DND-41 (cell line): ENCODE measurements at regions not wholly inside any gene's neighbourhood (a gene's known extent, or its start where the extent isn't known, plus 50 kb on each side); places are given as distances from the start of the nearest gene placed in this dataset.

ENCODE experiments used
- ATAC-seq: fragments of 200-7000 bp; cut with Tn5 transposase; 3 replicates; pipeline ENCODE4 v1.9.1; 2021; ENCODE audit warnings: low read depth; ENCODE audit not compliant: insufficient read depth
- DNase-seq: peaks from one replicate; pipeline ENCODE4 v3.0.0-alpha.2; 2020
- H2AFZ ChIP-seq: 2 replicates; pipeline ENCODE4 v1.6.0; 2012; ENCODE audit warnings: low read depth, low read length
- H3K27ac ChIP-seq: 2 replicates; pipeline ENCODE4 v1.5.1; 2012; ENCODE audit warnings: low read length, inconsistent platforms
- H3K27me3 ChIP-seq: fragments of 200-600 bp; sonication (generic); 2 replicates; pipeline ENCODE4 v1.6.0; 2012; ENCODE audit warnings: low read length, mild to moderate bottlenecking, inconsistent platforms; ENCODE audit not compliant: insufficient read depth, poor library complexity
- H3K36me3 ChIP-seq: 2 replicates; pipeline ENCODE4 v1.5.1; 2012; ENCODE audit warnings: low read length, inconsistent platforms; ENCODE audit not compliant: insufficient read depth
- H3K4me1 ChIP-seq: 2 replicates; pipeline ENCODE4 v1.5.1; 2012; ENCODE audit warnings: mild to moderate bottlenecking, low read length; ENCODE audit not compliant: insufficient read depth
- H3K4me2 ChIP-seq: 2 replicates; pipeline ENCODE4 v1.6.0; 2012; ENCODE audit warnings: mild to moderate bottlenecking, moderate library complexity, low read length, inconsistent platforms; ENCODE audit not compliant: insufficient read depth
- H3K4me3 ChIP-seq, 2 experiments: fragments of 200-600 bp in 1 of 2; shearing (Covaris generic) in 1 of 2; 2 replicates each; pipeline ENCODE4 v1.5.1; 2012 to 2016; ENCODE audit warnings: inconsistent platforms in 2 of 2, low read length in 2 of 2, mild to moderate bottlenecking in 2 of 2, low read depth in 1 of 2, moderate library complexity in 1 of 2
- H3K79me2 ChIP-seq: 2 replicates; pipeline ENCODE4 v1.6.0; 2012; ENCODE audit warnings: low read length, inconsistent platforms; ENCODE audit not compliant: insufficient read depth
- H3K9ac ChIP-seq: 2 replicates; pipeline ENCODE4 v1.6.0; 2012; ENCODE audit warnings: low read depth, mild to moderate bottlenecking, inconsistent platforms, low read length, moderate library complexity
- H3K9me3 ChIP-seq: 2 replicates; pipeline ENCODE4 v1.5.1; 2012; ENCODE audit warnings: low read length, moderate library complexity, mild to moderate bottlenecking, inconsistent platforms; ENCODE audit not compliant: insufficient read depth, severe bottlenecking
- H4K20me1 ChIP-seq: 2 replicates; pipeline ENCODE4 v1.6.0; 2012; ENCODE audit warnings: low read length; ENCODE audit not compliant: insufficient read depth
- CTCF ChIP-seq: IDR thresholded peaks from 2 replicates; pipeline ENCODE4 v1.5.1; 2012; ENCODE audit warnings: borderline replicate concordance, low read length, moderate library complexity, mild to moderate bottlenecking; ENCODE audit not compliant: poor library complexity, severe bottlenecking; ENCODE audit errors: extremely low read depth
- EZH2 ChIP-seq: IDR thresholded peaks from 3 replicates; pipeline ENCODE4 v1.6.1; 2012; ENCODE audit warnings: borderline replicate concordance, low read depth, mild to moderate bottlenecking, moderate library complexity, low read length, inconsistent platforms; ENCODE audit not compliant: severe bottlenecking

GRCh38 chr1:13888351-13888986 lies 188.5 kb downstream of the PRDM2 start:
- peaks cover 29% of the 10 kb centered on the region for H3K27me3 ChIP-seq
- no peak overlapping the region for H3K4me2 ChIP-seq

GRCh38 chr1:13889495-13889894 lies 189.5 kb downstream of the PRDM2 start:
- no peak overlapping the region for H3K4me3 ChIP-seq
- H3K36me3 ChIP-seq, result no peaks in the 10 kb centered on the region
- no peak overlapping the region for H3K9ac ChIP-seq
- H2AFZ ChIP-seq, result no peak overlapping the region
- H3K79me2 ChIP-seq, result no peaks in the 10 kb centered on the region
- no peak overlapping the region for H3K27ac ChIP-seq
- DNase-seq, result no peak
- H3K4me1 ChIP-seq, result no peaks in the 10 kb centered on the region
- peaks cover 26% of the 10 kb centered on the region for H3K27me3 ChIP-seq
- no peak for ATAC-seq
- H4K20me1 ChIP-seq, result no peaks in the 10 kb centered on the region
- no peak overlapping the region for H3K4me2 ChIP-seq
- TF ChIP-seq EZH2 (no peak), CTCF (no peak)
- no peaks in the 10 kb centered on the region for H3K9me3 ChIP-seq

More at GRCh38 chr1:13888351-13888986, 188.5 kb downstream of the PRDM2 start:
- ATAC-seq (no peak), DNase-seq (no peak)
- Histone ChIP-seq H3K36me3 (no peaks in the 10 kb centered on the region), H3K9ac (no peak overlapping the region), H4K20me1 (no peaks in the 10 kb centered on the region), H3K4me1 (no peaks in the 10 kb centered on the region), H3K4me3 (no peak overlapping the region), H3K79me2 (no peaks in the 10 kb centered on the region), H2AFZ (no peak overlapping the region), H3K9me3 (no peaks in the 10 kb centered on the region), H3K27ac (no peak overlapping the region)
- no peak for TF ChIP-seq EZH2
- TF ChIP-seq CTCF, result no peak

- Histone ChIP-seq H2AFZ (no peak overlapping the region), H3K27ac (no peak overlapping the region), H3K27me3 (peaks cover 26% of the 10 kb centered on the region), H4K20me1 (no peaks in the 10 kb centered on the region), H3K9ac (no peak overlapping the region), H3K4me3 (no peak overlapping the region), H3K4me1 (no peaks in the 10 kb centered on the region), H3K4me2 (no peak overlapping the region), H3K9me3 (no peaks in the 10 kb centered on the region), H3K79me2 (no peaks in the 10 kb centered on the region), H3K36me3 (no peaks in the 10 kb centered on the region)
- DNase-seq, result no peak
- no peak for ATAC-seq
- no peak for TF ChIP-seq EZH2
- no peak for TF ChIP-seq CTCF
These were observed 190.8 kb downstream of the PRDM2 start for GRCh38 chr1:13890766-13891165.
